ENCODE measurements at regions not wholly inside any gene's neighbourhood (a gene's known extent, or its start where the extent isn't known, plus 50 kb on each side); places are given as distances from the start of the nearest gene placed in this dataset.

DNA sequence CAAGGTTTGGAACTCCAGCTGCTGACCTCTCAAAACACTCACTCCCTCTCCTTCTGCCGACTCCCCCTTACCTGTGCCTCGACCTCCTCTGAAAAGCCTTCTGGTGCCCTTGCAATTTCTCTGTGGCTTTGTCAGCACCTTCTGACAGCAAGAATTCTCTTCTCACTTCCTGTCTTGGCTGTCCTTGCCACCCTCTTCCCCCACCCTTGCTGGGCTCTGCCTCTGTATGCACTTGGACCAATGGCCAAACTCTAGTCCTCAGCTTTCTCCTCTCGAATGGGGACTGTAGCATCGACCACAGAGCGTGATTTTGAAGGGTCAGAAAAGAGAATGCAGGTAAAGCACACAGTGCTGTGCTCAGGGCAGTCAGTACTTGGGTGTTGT is 99.0 kb downstream of the HS1BP3 start:
- no peak overlapping the region for H3K4me3 ChIP-seq (replicated peaks in 1 of 3; ENCODE audit: insufficient read depth in 1 of 3, low read depth in 1 of 3, low read length in 3 of 3)
- no peaks in the 10 kb centered on the region for H3K79me2 ChIP-seq (ENCODE audit: control insufficient read depth, insufficient read depth, low read length)
- no peaks in the 10 kb centered on the region for H3K27me3 ChIP-seq (ENCODE audit: control insufficient read depth in 2 of 2, insufficient read depth in 2 of 2, low read length in 2 of 2)
- no TSS peak for BruUV-seq (replicated peaks)
- FAIRE-seq = no peak
- no peak overlapping the region for H3K27ac ChIP-seq (ENCODE audit: insufficient read depth, low read depth, low read length)
- TF ChIP-seq FOS (IDR thresholded peaks at IDR 0.05; ENCODE audit: borderline replicate concordance, insufficient read depth, low read length) = no peak
- ChIA-PET POLR2A (no interaction called here), CTCF (interaction anchor here (1.5 kb wide), 1 partner anchor 8 kb away, joined by 4 read pairs; no protein-coding TSS in a partner anchor)
- no peaks in the 10 kb centered on the region for H3K4me1 ChIP-seq (ENCODE audit: control insufficient read depth, extremely low read depth, insufficient read depth, low read length)
- no peaks in the 10 kb centered on the region for H4K20me1 ChIP-seq (replicated peaks; ENCODE audit: control insufficient read depth, extremely low read depth, insufficient read depth, low read length)
- H3K9me3 ChIP-seq (replicated peaks; ENCODE audit: control insufficient read depth, insufficient read depth, low read length) = no peaks in the 10 kb centered on the region
- no peak overlapping the region for H2AFZ ChIP-seq (ENCODE audit: low read depth, low read length)
- dilution Hi-C loops (cut with MboI; ENCODE audit: extremely low pct_ligation_motif_present, low sequenced_read_pairs) = no loop called here
- DNase-seq (ENCODE audit: low read depth, low spot score) = no peak
- H3K36me3 ChIP-seq (ENCODE audit: control insufficient read depth in 2 of 2, extremely low read depth in 1 of 2, insufficient read depth in 2 of 2, low read length in 2 of 2) = no peaks in the 10 kb centered on the region
- no peaks in the 10 kb centered on the region for H3K9me1 ChIP-seq (replicated peaks; ENCODE audit: control insufficient read depth, extremely low read depth, insufficient read depth, low read length)
- H3K9ac ChIP-seq (replicated peaks; ENCODE audit: extremely low read depth, insufficient read depth, low read length) = no peak overlapping the region
- no peak overlapping the region for H3K4me2 ChIP-seq (ENCODE audit: insufficient read depth, low read length)
- intact Hi-C loops (cut with micrococcal nuclease) = no loop called here

DNA sequence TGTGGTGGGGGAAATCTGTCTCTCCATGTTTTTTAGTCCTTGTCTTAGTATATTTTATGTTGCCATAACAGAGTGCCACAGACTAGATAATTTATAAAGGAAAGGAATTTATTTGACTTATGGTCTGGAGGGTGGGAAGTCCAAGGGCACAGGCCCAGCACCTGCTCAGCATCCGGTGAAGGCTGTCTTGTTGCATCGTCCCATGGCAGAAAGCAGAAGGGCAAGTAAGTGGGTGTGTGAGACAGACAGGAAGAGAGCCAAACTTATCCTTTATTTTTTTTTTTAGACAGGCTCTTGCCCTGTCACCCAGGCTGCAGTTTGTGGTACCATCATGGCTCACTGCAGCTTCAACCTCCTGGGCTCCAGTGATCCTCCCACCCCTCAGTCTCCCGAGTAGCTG is 98.1 kb downstream of the HS1BP3 start:
- intact Hi-C loops (cut with micrococcal nuclease) (no loop called here), dilution Hi-C loops (cut with MboI; ENCODE audit: extremely low pct_ligation_motif_present, low sequenced_read_pairs) (no loop called here)
- CTCF ChIA-PET = no interaction called here
- Histone ChIP-seq H4K20me1 (replicated peaks; ENCODE audit: control insufficient read depth, extremely low read depth, insufficient read depth, low read length) (no peaks in the 10 kb centered on the region), H3K9ac (replicated peaks; ENCODE audit: extremely low read depth, insufficient read depth, low read length) (no peak overlapping the region), H3K4me3 (replicated peaks in 1 of 3; ENCODE audit: insufficient read depth in 1 of 3, low read depth in 1 of 3, low read length in 3 of 3) (no peak overlapping the region), H3K36me3 (ENCODE audit: control insufficient read depth in 2 of 2, extremely low read depth in 1 of 2, insufficient read depth in 2 of 2, low read length in 2 of 2) (no peaks in the 10 kb centered on the region), H3K4me1 (ENCODE audit: control insufficient read depth, extremely low read depth, insufficient read depth, low read length) (no peaks in the 10 kb centered on the region), H3K4me2 (ENCODE audit: insufficient read depth, low read length) (no peak overlapping the region), H3K79me2 (ENCODE audit: control insufficient read depth, insufficient read depth, low read length) (no peaks in the 10 kb centered on the region), H3K27me3 (ENCODE audit: control insufficient read depth in 2 of 2, insufficient read depth in 2 of 2, low read length in 2 of 2) (no peaks in the 10 kb centered on the region), H3K9me3 (replicated peaks; ENCODE audit: control insufficient read depth, insufficient read depth, low read length) (no peaks in the 10 kb centered on the region), H2AFZ (ENCODE audit: low read depth, low read length) (no peak overlapping the region), H3K27ac (ENCODE audit: insufficient read depth, low read depth, low read length) (no peak overlapping the region), H3K9me1 (replicated peaks; ENCODE audit: control insufficient read depth, extremely low read depth, insufficient read depth, low read length) (no peaks in the 10 kb centered on the region)
- TF ChIP-seq POLR2AphosphoS5 (IDR thresholded peaks at IDR 0.05; ENCODE audit: insufficient read depth, low read depth, low read length) (no peak), GATA2 (IDR thresholded peaks at IDR 0.05; ENCODE audit: insufficient read depth, insufficient read length, low read depth, low read length) (no peak)
- TF ChIP-seq, protein P1, sequence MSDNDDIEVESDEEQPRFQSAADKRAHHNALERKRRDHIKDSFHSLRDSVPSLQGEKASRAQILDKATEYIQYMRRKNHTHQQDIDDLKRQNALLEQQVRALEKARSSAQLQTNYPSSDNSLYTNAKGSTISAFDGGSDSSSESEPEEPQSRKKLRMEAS (IDR thresholded peaks at IDR 0.05; ENCODE audit: insufficient read depth, insufficient read length) = no peak
- TF ChIP-seq, protein P2, sequence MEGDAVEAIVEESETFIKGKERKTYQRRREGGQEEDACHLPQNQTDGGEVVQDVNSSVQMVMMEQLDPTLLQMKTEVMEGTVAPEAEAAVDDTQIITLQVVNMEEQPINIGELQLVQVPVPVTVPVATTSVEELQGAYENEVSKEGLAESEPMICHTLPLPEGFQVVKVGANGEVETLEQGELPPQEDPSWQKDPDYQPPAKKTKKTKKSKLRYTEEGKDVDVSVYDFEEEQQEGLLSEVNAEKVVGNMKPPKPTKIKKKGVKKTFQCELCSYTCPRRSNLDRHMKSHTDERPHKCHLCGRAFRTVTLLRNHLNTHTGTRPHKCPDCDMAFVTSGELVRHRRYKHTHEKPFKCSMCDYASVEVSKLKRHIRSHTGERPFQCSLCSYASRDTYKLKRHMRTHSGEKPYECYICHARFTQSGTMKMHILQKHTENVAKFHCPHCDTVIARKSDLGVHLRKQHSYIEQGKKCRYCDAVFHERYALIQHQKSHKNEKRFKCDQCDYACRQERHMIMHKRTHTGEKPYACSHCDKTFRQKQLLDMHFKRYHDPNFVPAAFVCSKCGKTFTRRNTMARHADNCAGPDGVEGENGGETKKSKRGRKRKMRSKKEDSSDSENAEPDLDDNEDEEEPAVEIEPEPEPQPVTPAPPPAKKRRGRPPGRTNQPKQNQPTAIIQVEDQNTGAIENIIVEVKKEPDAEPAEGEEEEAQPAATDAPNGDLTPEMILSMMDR (IDR thresholded peaks at IDR 0.05; ENCODE audit: extremely low read depth in 1 of 2, insufficient read depth in 1 of 2, low read depth in 1 of 2, low read length in 2 of 2) = no peak
- BruUV-seq (replicated peaks) = no TSS peak
- POLR2A ChIA-PET = no interaction called here
- FAIRE-seq (no peak), DNase-seq (ENCODE audit: low read depth, low spot score) (no peak)

Measured in endothelial cell of umbilical vein (primary cell).